HEK293 (cell line): ENCODE measurements at regions not wholly inside any gene's neighbourhood (a gene's known extent, or its start where the extent isn't known, plus 50 kb on each side); places are given as distances from the start of the nearest gene placed in this dataset.

Experiments
- AEBP2 ChIP-seq: fragments of 450-650 bp; formaldehyde crosslinking; IDR thresholded peaks from 2 replicates; pipeline ENCODE4 v1.5.1; 2016; ENCODE audit warnings: missing biosample characterization, missing genetic modification characterization, borderline replicate concordance
- CTCF ChIP-seq: fragments of 450-650 bp; formaldehyde crosslinking; IDR thresholded peaks from 2 replicates; pipeline ENCODE4 v1.5.1; 2016; ENCODE audit warnings: missing biosample characterization, missing genetic modification characterization
- GLIS1 ChIP-seq: fragments of 450-650 bp; formaldehyde crosslinking; IDR thresholded peaks from 2 replicates; pipeline ENCODE4 v1.5.1; 2016; ENCODE audit warnings: missing biosample characterization, missing genetic modification characterization
- HIC1 ChIP-seq: fragments of 450-650 bp; formaldehyde crosslinking; IDR thresholded peaks from 2 replicates; pipeline ENCODE4 v1.5.1; 2016; ENCODE audit warnings: missing biosample characterization, missing genetic modification characterization
- IKZF3 ChIP-seq: fragments of 450-650 bp; IDR thresholded peaks from 2 replicates; pipeline ENCODE4 v1.5.0; 2018; ENCODE audit warnings: missing biosample characterization, mild to moderate bottlenecking, missing genetic modification characterization, moderate library complexity
- YY1 ChIP-seq: fragments of 450-650 bp; formaldehyde crosslinking; IDR thresholded peaks from 2 replicates; pipeline ENCODE4 v1.5.1; 2018; ENCODE audit warnings: missing biosample characterization, missing genetic modification characterization
- ZBTB49 ChIP-seq: fragments of 450-650 bp; formaldehyde crosslinking; IDR thresholded peaks from 2 replicates; pipeline ENCODE4 v1.5.1; 2016; ENCODE audit warnings: missing biosample characterization, missing genetic modification characterization, low read depth
- ZNF19 ChIP-seq: fragments of 450-650 bp; formaldehyde crosslinking; IDR thresholded peaks from 2 replicates; pipeline ENCODE4; 2016; ENCODE audit warnings: missing biosample characterization, missing genetic modification characterization, low read depth
- ZNF24 ChIP-seq: fragments of 450-650 bp; formaldehyde crosslinking; IDR thresholded peaks from 2 replicates; pipeline ENCODE4 v1.5.1; 2016; ENCODE audit warnings: missing biosample characterization, missing genetic modification characterization

GRCh38 chr1:148357037-148357436 is 126.1 kb downstream of the PPIAL4G start:
- TF ChIP-seq IKZF3 (tag by site-specific recombination) (no peak), CTCF (tag by site-specific recombination) (no peak), YY1 (tag by site-specific recombination) (no peak), ZNF24 (tag by site-specific recombination) (no peak), GLIS1 (tag by site-specific recombination) (no peak), AEBP2 (tag by site-specific recombination) (no peak), HIC1 (no peak), ZBTB49 (no peak), ZNF19 (tag by site-specific recombination) (no peak)
